ENCODE measurements at regions not wholly inside any gene's neighbourhood (a gene's known extent, or its start where the extent isn't known, plus 50 kb on each side); places are given as distances from the start of the nearest gene placed in this dataset.

GRCh38 chr15:93223803-93224202 is 134.8 kb upstream of the RGMA start:
- no peak for TF ChIP-seq CTCF (IDR thresholded peaks at IDR 0.05; ENCODE audit: low read depth, low read length, missing control alignments)
- Histone ChIP-seq H3K27me3 (replicated peaks) (no peaks in the 10 kb centered on the region), H3K4me3 (ENCODE audit: low read depth, low read length) (no peak overlapping the region), H3K36me3 (replicated peaks) (no peaks in the 10 kb centered on the region), H3K27ac (no peak overlapping the region)
- in situ Hi-C loops (cut with HindIII; ENCODE audit: low pct_ligation_motif_present, low sequenced_read_pairs): no loop called here
- DNase-seq: no peak

- Histone ChIP-seq H3K27me3 (replicated peaks) (no peaks in the 10 kb centered on the region), H3K36me3 (replicated peaks) (no peaks in the 10 kb centered on the region), H3K4me3 (ENCODE audit: low read depth, low read length) (no peak overlapping the region), H3K27ac (no peak overlapping the region)
- no peak for TF ChIP-seq CTCF (IDR thresholded peaks at IDR 0.05; ENCODE audit: low read depth, low read length, missing control alignments)
- no peak for DNase-seq
- in situ Hi-C loops (cut with HindIII; ENCODE audit: low pct_ligation_motif_present, low sequenced_read_pairs): no loop called here
Observed at GRCh38 chr15:93221759-93222158, 132.7 kb upstream of the RGMA start.

DNA sequence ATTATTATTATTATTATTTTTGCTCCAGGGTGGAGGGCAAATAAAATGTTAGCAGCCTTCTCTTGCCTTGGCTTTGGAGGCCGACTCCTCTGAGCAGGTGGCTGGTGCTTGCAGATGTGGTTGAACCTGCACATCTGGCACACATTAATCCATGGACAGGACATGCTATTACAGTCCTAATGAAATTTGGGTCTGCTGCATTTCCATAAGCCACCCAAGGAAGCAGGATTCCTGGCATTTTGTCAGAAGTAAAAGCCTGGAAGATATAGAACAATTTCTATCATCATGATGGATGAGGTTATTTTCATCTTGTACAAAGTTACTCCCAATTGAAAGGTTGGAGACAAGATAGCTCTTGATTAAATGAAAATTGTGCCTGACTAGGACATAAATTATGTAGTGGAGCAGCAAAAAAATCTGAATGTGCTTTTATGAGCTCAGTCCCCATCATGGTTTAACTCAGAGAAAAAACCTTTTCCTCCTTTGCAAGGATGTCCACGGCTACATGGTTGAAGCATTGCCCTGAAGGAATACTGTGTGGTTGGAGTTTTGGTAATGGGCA is 130.9 kb upstream of the RGMA start:
- no peak for TF ChIP-seq CTCF (IDR thresholded peaks at IDR 0.05; ENCODE audit: low read depth, low read length, missing control alignments)
- Histone ChIP-seq H3K27ac (no peak overlapping the region), H3K36me3 (replicated peaks) (no peaks in the 10 kb centered on the region), H3K4me3 (ENCODE audit: low read depth, low read length) (no peak overlapping the region), H3K27me3 (replicated peaks) (no peaks in the 10 kb centered on the region)
- no peak for DNase-seq
- in situ Hi-C loops (cut with HindIII; ENCODE audit: low pct_ligation_motif_present, low sequenced_read_pairs): no loop called here

- H3K36me3 ChIP-seq (replicated peaks): no peaks in the 10 kb centered on the region
- no peak overlapping the region for H3K4me3 ChIP-seq (ENCODE audit: low read depth, low read length)
- H3K27me3 ChIP-seq (replicated peaks): no peaks in the 10 kb centered on the region
- no peak for DNase-seq
- in situ Hi-C loops (cut with HindIII; ENCODE audit: low pct_ligation_motif_present, low sequenced_read_pairs): no loop called here
- no peak overlapping the region for H3K27ac ChIP-seq
- TF ChIP-seq CTCF (IDR thresholded peaks at IDR 0.05; ENCODE audit: low read depth, low read length, missing control alignments): no peak
Observed at GRCh38 chr15:93217343-93217742, 128.3 kb upstream of the RGMA start.

DNA sequence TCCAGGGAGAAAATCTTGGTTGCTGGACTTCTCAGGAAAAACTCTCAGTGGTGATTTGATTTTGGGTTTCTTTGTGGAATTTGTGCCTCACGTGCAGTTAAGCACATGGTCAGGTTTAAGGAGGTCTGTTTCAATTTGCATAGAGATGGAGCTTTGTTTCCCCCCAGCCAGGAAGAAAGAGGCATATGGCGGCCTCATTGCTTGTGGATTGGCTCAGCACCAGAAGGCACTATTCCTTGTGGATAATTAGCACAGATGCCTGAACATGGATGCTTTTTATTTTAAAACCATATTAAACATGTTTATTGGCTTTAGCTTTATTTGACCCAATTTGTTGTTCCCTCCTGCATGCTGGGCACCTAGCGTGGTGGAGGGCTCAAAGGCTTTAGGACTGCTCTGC is 125.1 kb upstream of the RGMA start:
- no peak for TF ChIP-seq CTCF (IDR thresholded peaks at IDR 0.05; ENCODE audit: low read depth, low read length, missing control alignments)
- Histone ChIP-seq H3K27me3 (replicated peaks) (no peaks in the 10 kb centered on the region), H3K4me3 (ENCODE audit: low read depth, low read length) (no peak overlapping the region), H3K36me3 (replicated peaks) (no peaks in the 10 kb centered on the region), H3K27ac (no peak overlapping the region)
- DNase-seq: no peak
- in situ Hi-C loops (cut with HindIII; ENCODE audit: low pct_ligation_motif_present, low sequenced_read_pairs): no loop called here

DNA sequence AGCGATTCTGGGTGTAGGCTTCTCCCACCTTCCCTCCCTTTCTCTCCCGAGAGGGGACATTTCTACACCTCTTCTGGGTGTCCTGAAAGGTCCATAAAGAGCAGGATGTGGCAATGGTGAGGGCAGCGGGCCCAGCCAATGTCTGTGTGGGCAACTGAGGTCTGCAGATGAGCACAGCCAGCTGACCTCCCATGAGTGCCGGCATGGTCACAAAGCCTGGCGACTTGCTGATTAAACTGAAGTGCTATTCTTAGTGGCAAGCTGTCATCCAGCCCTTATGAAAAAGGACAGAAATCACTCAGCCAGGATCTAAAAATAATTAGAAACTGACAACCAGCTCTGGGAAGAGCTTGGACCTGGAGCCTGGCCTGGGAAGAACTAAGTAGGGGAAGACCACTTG is 124.3 kb upstream of the RGMA start:
- in situ Hi-C loops (cut with HindIII; ENCODE audit: low pct_ligation_motif_present, low sequenced_read_pairs): no loop called here
- no peak for TF ChIP-seq CTCF (IDR thresholded peaks at IDR 0.05; ENCODE audit: low read depth, low read length, missing control alignments)
- no peak overlapping the region for H3K4me3 ChIP-seq (ENCODE audit: low read depth, low read length)
- no peak overlapping the region for H3K27ac ChIP-seq
- no peaks in the 10 kb centered on the region for H3K36me3 ChIP-seq (replicated peaks)
- DNase-seq: no peak
- H3K27me3 ChIP-seq (replicated peaks): no peaks in the 10 kb centered on the region

Measured in brain microvascular endothelial cell (primary cell).